T-helper 17 cell (primary cell): ENCODE measurements at regions not wholly inside any gene's neighbourhood (a gene's known extent, or its start where the extent isn't known, plus 50 kb on each side); places are given as distances from the start of the nearest gene placed in this dataset.
"Not testable (repeated sequence)": the region's sequence is repeated elsewhere in the genome, so short reads cannot be mapped to it uniquely, and the experiment has no call there.

Source experiments
- ATAC-seq: fragments of 150-1000 bp; cut with Tn5 transposase; 2 replicates; pipeline ENCODE4 v1.10.0; 2021; ENCODE audit warnings: mild to moderate bottlenecking, moderate library complexity
- DNase-seq, 3 donors: peaks; one replicate each; pipeline versions ENCODE4 v3.0.0 to v3.0.0-alpha.2; 2020 to 2021
- H3K9me3 ChIP-seq: one replicate; pipeline ENCODE4 v1.7.0; 2013; ENCODE audit warnings: low read length, mild to moderate bottlenecking; ENCODE audit not compliant: control insufficient read depth, poor library complexity, severe bottlenecking
- H3K27ac Mint-ChIP-seq: one replicate; pipeline ENCODE4 v1.8.0; 2022; ENCODE audit warnings: mild to moderate bottlenecking, moderate library complexity, mixed read lengths
- H3K27me3 Mint-ChIP-seq: one replicate; pipeline ENCODE4 v1.8.0; 2022; ENCODE audit warnings: mixed read lengths
- H3K36me3 Mint-ChIP-seq: one replicate; pipeline ENCODE4 v1.8.0; 2022; ENCODE audit warnings: low read depth, mixed read lengths
- H3K4me1 Mint-ChIP-seq: one replicate; pipeline ENCODE4 v1.8.0; 2022; ENCODE audit warnings: mild to moderate bottlenecking, mixed read lengths
- H3K4me3 Mint-ChIP-seq: one replicate; pipeline ENCODE4 v1.8.0; 2022; ENCODE audit warnings: mild to moderate bottlenecking, moderate library complexity, mixed read lengths

DNA sequence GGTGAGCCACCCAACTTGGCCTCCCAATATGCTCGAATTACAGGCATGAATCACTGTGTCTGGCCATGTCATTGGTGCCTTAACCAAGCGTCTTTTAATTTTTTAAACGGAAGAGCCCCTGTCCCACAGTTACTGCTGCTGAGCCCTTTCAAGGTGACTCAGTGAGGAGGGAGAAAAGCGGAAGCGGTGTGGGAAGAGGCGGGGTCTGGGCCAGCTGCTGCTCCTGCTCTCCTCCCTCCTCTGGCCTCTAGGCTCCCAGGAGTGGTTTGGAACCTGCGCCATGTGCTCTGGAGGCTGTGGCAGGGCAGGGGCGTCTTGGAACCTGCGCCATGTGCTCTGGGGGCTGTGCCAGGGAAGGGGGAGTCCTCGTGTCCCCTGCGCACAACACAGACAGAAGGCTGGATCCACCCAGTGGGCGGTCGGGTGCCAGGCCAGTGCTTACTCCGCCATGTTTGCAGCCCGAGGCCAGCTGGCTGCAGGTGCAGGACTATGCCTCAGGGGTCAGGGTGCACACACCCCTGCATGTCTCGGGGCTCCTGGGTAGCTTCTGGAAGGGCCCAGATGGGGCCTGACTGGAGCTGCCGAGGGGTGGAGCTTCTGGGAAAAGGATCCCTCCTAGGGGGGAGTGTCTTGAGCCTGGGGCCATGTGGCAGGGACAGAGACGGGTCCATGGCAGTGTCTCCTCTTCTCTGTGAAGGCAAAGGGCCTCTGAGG lies 171.8 kb downstream of the ADRA2C start:
- not testable (repeated sequence) for H3K36me3 Mint-ChIP-seq, H3K9me3 ChIP-seq, H3K4me1 Mint-ChIP-seq, ATAC-seq, DNase-seq, H3K27ac Mint-ChIP-seq
- H3K27me3 Mint-ChIP-seq, result peaks cover 17% of the 10 kb centered on the region
- peak overlapping the region; percentile 19 for H3K4me3 Mint-ChIP-seq

DNA sequence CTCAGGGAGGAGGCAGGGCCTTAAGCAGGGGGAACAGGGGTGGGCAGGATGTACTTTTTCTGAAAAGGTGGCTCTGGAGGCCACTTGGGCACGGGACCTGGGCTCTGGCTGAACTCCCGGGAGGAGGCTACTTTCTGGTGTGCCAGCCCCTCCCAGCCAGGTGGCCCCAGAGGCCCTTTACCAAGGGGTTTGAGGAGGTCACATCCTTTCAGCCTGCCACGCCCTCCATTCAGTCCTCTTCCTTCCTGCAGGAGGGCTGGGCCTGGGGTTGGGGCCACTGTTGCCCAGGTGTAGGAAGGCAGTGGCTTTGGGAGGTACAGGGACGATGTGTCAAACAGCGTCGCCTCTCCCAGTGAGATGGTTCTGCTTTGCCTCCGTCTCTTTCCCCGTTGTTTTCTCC lies 172.5 kb downstream of the ADRA2C start:
- not testable (repeated sequence) for H3K9me3 ChIP-seq, H3K4me1 Mint-ChIP-seq, DNase-seq, H3K36me3 Mint-ChIP-seq, H3K4me3 Mint-ChIP-seq, H3K27ac Mint-ChIP-seq, ATAC-seq
- H3K27me3 Mint-ChIP-seq, result peaks cover 20% of the 10 kb centered on the region

DNA sequence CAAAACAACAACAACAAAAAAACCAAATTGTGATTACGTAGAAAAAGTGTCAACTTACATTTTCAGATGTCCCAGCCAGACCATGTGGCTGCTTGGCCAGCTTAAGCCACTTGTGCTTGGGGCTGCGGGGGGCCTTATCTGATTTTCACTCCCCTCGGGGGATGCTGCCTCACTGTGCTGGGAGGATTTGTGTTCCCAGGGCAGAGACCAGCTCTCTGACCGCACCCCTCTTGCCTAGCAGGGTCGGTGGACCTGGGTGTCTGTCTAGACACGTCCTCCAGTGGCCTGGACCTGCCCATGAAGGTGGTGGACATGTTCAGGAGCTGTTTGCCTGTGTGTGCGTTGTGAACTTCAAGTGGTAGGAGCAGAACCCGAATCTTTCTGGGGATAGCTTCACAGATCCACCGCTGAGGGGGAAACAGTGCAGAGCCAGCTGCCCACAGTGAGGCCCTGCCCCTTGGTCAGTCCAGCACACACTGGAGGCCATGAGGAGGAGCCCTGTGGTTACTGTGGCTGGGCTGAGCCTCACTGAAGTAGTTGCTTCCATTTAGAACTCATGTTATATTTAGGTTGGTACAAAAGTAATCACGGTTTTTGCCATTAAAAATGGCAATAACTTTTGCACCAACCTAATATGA lies 173.9 kb downstream of the ADRA2C start:
- not testable (repeated sequence) for ATAC-seq

DNA sequence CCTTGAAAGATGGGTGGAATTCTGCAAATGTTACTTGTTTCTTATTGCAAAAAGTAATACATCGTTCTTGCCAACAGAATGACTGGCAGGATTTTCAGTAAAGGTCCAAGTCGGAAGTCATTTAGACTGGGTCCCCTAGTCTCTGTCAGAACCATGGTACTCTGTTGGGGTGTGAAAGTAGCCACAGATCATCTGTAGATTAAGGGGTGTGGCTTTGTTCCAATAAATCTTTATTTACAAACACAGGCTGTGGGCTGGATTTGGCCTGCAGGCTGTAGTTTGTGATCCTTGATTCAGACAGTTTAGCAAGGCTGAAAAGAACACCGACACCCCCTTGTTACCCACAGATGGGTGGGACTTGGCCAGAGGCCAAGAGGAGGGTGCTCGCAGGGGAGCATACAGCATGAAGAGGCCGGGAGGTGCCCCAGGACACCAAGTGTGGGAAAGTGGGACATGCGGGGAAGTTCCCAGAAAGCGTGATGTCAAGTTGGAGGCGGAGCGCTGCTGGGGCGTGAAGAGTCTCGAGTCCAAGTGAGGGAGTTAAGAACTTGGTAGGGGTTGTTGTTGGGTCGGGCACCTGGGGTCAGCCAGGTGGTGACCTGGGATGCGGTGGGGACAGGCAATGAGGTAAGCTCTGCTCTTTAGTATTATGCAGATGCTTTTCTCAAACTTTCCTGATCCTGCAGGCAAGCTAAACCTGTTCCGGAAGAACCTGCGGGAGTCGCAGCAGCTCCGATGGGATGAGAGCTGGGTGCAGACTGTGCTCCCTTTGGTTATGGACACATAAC lies 175.7 kb downstream of the ADRA2C start:
- H3K4me3 Mint-ChIP-seq, ATAC-seq, H3K36me3 Mint-ChIP-seq, DNase-seq, H3K4me1 Mint-ChIP-seq, H3K9me3 ChIP-seq: not testable (repeated sequence)
- H3K27ac Mint-ChIP-seq, result peak overlapping the region; percentile 27
- H3K27me3 Mint-ChIP-seq, result peaks cover 15% of the 10 kb centered on the region

More for the DNA sequence above, 173.9 kb downstream of the ADRA2C start:
- H3K4me1 Mint-ChIP-seq, H3K4me3 Mint-ChIP-seq, H3K36me3 Mint-ChIP-seq, H3K9me3 ChIP-seq, DNase-seq, H3K27ac Mint-ChIP-seq: not testable (repeated sequence)
- peaks cover 20% of the 10 kb centered on the region for H3K27me3 Mint-ChIP-seq

DNA sequence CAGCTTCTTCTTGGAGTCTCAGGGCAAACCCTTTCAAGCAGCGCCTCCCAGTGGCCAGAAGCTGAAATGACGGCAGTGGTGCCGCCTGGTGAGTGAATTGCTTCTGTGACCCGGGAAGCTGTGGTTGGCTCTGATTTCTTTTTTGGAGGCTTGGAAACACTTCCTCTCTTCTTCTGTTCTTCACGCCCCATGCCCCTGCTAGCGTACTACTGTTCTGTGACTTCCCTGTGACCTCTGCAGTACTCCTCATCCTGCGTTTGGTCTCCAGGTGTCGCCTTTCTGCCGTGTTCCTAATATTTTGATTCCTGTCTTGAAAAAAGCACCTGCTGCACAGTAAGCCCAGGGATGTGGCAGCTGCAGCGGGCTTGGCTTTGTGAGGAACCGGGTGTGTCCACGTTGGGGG lies 176.4 kb downstream of the ADRA2C start:
- H3K4me3 Mint-ChIP-seq, H3K36me3 Mint-ChIP-seq, ATAC-seq, H3K4me1 Mint-ChIP-seq, H3K9me3 ChIP-seq: not testable (repeated sequence)
- Mint-ChIP-seq H3K27me3 (peaks cover 15% of the 10 kb centered on the region), H3K27ac (peak overlapping the region; percentile 27)
- peak; percentile 17 to 49 (median 49) for DNase-seq

DNA sequence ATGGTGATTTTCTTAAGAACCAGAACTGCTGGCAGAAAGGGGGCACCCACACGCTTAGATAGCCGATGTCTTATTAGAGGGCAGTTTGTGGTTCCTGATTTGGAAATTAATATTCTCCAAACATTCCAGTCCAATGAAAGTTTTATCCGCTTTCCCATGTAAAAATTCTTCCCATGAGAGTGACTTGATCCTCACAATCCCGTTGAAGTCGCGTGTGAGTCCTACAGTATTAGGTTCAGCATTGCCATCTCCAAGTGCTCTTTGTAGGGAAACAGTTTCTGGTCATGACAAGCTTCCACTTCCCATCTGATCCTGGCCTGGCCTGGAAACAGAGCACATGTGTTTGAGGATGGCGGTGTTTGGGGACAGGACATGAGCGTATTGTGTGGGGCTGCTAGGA lies 176.9 kb downstream of the ADRA2C start:
- not testable (repeated sequence) for ATAC-seq, H3K27ac Mint-ChIP-seq, DNase-seq, H3K36me3 Mint-ChIP-seq, H3K9me3 ChIP-seq, H3K4me1 Mint-ChIP-seq, H3K4me3 Mint-ChIP-seq
- peaks cover 15% of the 10 kb centered on the region for H3K27me3 Mint-ChIP-seq

DNA sequence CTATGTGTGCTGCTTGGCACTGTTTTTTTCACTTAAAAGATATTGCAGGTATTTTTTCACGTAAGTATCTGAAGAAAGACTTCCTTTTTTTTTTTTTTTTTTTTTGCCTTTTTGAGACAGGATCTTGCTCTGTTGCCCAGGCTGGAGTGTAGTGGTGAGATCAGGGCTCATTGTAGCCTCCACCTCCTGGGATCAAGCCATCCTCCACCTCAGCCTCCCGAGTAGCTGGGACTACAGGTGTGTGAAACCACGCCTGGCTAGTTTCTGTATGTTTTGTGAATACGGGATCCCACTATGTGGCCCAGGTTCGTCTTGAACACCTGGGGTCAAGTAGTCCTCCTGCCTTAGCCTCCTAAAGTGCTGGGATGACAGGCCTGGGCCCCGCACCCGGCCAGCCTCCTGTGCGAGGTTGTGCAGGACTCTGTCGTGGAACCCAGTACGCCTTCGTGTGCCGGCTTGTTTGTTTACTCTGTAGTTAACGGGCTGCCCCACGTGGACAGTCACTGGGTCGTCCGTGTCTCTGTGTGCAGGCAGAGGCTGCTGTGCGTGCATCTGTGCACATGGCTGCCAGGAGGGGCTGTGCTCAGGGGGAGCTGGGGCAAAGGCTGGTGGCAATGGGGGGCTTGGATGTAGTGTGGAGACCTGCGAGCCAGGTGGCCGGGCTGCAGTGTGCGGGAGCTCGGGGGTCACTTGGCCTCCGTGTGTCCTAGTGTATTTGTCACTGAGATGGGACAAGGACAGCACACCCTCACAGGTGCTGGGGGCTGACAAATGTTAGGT lies 179.5 kb downstream of the ADRA2C start:
- Mint-ChIP-seq H3K4me3 (no peak overlapping the region), H3K27ac (no peak overlapping the region), H3K27me3 (peaks cover 15% of the 10 kb centered on the region), H3K4me1 (peaks cover 8% of the 10 kb centered on the region), H3K36me3 (peaks cover 2% of the 10 kb centered on the region)
- H3K9me3 ChIP-seq, result no peaks in the 10 kb centered on the region
- DNase-seq (no peak), ATAC-seq (no peak)

DNA sequence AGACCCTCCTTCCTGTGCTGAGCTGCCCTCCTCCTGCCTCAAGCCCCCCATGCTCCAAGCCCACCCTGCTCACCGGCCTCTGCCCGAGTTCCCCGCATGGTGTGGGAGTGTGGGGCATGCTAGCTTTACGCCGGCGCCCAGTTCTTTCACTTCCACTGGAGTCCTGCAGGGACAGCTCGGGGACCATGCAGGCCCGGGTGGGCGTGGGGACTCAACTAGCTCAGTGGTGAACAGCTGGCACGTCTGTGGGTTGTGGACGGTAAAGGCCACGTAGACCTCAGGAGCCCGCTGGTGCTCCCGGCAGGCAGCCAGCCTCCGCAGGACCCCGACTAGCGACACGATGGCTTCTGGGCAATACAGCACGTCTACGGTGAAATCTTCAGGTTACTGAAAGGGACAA lies 180.4 kb downstream of the ADRA2C start:
- H3K4me3 Mint-ChIP-seq, H3K27ac Mint-ChIP-seq, DNase-seq, H3K4me1 Mint-ChIP-seq, H3K36me3 Mint-ChIP-seq, ATAC-seq, H3K9me3 ChIP-seq: not testable (repeated sequence)
- H3K27me3 Mint-ChIP-seq, result peaks cover 15% of the 10 kb centered on the region

DNA sequence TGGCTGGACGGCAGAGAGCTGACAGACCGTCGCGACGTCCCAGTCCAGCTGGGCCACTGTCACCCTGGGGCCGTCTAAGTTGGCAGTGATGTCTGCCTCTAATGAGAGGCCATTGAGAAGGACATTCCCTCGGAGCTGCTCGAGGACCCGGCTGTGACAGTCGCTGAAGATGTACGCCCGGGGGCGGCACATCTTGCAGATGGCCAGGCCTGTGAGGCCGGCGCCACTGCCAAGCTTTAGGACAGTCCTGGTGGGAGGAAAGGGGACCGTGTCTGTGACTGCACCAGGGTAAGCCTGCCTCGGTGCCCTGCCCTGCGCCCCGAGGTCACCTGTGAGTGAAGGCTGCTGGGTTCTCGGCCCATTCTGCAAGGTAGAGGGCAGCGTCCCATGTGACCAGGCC lies 181.6 kb downstream of the ADRA2C start:
- DNase-seq, H3K27ac Mint-ChIP-seq, ATAC-seq, H3K9me3 ChIP-seq, H3K4me3 Mint-ChIP-seq, H3K27me3 Mint-ChIP-seq, H3K36me3 Mint-ChIP-seq, H3K4me1 Mint-ChIP-seq: not testable (repeated sequence)

DNA sequence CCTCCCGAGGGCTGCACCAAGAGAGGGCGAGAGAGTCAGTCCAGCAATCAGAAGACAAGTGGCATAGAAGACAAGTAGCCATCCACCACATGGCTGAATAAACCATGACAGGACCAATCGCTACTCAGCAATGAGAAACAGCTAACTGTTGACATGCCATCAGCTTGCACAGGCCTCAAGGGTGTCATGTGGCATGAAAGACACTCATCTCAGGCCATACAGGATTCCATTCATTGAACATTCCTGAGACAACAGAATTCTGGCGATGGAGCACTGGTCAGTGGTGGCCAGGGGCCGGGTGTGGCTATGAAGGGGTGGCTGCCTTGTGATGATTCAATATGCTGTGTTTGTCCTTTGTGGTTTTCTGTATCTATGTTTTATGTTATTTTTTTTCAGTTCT lies 182.0 kb downstream of the ADRA2C start:
- ATAC-seq, H3K36me3 Mint-ChIP-seq, H3K27ac Mint-ChIP-seq, H3K27me3 Mint-ChIP-seq, DNase-seq, H3K4me3 Mint-ChIP-seq, H3K4me1 Mint-ChIP-seq, H3K9me3 ChIP-seq: not testable (repeated sequence)

DNA sequence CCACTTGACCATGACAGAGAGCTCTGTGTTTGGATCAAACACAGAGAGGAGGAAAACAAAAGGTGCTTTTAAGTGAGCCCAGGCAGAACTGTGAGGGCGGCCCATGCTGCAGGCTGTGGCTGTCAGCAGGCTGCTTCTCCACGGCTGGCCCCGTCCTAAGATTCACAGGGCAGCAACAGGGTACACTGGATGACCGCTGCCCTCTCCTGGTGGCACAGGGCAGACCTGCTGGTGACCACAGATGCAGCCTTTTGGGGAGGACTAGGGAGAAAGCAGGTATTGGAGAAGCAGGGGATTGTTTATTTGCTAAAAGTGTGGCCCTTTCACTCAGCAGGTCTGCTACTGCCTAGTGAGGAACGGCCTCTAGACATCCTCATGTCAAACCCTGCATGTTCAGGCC lies 183.7 kb downstream of the ADRA2C start:
- not testable (repeated sequence) for ATAC-seq, H3K4me1 Mint-ChIP-seq, H3K27me3 Mint-ChIP-seq, H3K27ac Mint-ChIP-seq, DNase-seq, H3K9me3 ChIP-seq, H3K36me3 Mint-ChIP-seq, H3K4me3 Mint-ChIP-seq

DNA sequence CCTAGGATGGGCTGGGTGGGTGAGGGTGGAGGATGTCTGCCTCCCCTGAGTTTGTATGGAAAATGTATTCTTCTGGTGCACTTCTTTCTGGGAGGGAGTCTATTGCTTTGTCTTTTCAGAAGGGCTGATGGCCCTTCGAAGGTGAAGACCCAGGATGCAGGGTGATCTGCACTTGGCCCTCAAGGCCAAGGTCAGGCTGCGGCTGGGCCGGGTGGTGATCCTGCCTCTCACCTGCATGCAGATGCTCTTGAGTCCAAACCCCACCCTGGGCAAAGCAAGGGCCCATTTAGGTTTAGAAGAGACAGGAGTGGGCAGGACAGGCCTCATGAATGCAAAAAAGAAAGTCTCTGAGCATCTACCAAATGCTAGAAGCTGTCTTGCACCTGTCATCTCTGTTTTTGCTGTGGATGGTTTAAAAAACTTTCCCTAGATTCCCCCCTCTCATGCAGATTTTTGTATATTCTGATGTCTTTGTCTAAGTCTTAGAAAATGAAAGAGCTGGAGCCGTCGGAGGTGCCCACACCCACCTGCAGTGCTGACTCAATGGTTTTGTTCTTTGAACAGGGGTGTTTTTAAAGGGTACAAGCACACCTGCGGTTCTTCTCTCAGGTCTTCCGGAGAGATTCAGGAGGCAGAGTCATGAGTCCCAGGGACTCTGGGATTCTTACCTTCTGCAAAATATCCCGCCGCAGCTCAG lies 186.4 kb downstream of the ADRA2C start:
- not testable (repeated sequence) for H3K4me3 Mint-ChIP-seq, H3K27me3 Mint-ChIP-seq, H3K9me3 ChIP-seq, DNase-seq, H3K36me3 Mint-ChIP-seq, ATAC-seq, H3K27ac Mint-ChIP-seq, H3K4me1 Mint-ChIP-seq
